ENCODE measurements at regions not wholly inside any gene's neighbourhood (a gene's known extent, or its start where the extent isn't known, plus 50 kb on each side); places are given as distances from the start of the nearest gene placed in this dataset.

GRCh38 chr4:160161026-160161425 is 1058.1 kb downstream of the RAPGEF2 start:
- ATAC-seq: no peak
- Histone ChIP-seq H3K9me3 (no peaks in the 10 kb centered on the region), H3K4me1 (ENCODE audit: low read depth) (no peaks in the 10 kb centered on the region), H3K36me3 (ENCODE audit: low read depth) (no peaks in the 10 kb centered on the region), H3K4me3 (no peak overlapping the region)
- intact Hi-C loops (cut with DNase I, micrococcal nuclease): no loop called here
- TF ChIP-seq CTCF (IDR thresholded peaks at IDR 0.05): no peak
- no peak for DNase-seq

GRCh38 chr4:160175064-160175643 is 1072.3 kb downstream of the RAPGEF2 start:
- H3K9me3 ChIP-seq: no peaks in the 10 kb centered on the region
- ATAC-seq (peak; percentile 33), DNase-seq (peak in 1 of 3 donors; percentile 4)
- H3K4me1 ChIP-seq (ENCODE audit: low read depth): no peaks in the 10 kb centered on the region
- H3K4me3 ChIP-seq: no peak overlapping the region
- no peaks in the 10 kb centered on the region for H3K36me3 ChIP-seq (ENCODE audit: low read depth)
- TF ChIP-seq CTCF (IDR thresholded peaks at IDR 0.05): no peak
- intact Hi-C loops (cut with DNase I, micrococcal nuclease): no loop called here

GRCh38 chr4:160180211-160180610 is 1077.3 kb downstream of the RAPGEF2 start:
- no peak for ATAC-seq
- intact Hi-C loops (cut with DNase I, micrococcal nuclease): no loop called here
- Histone ChIP-seq H3K4me1 (ENCODE audit: low read depth) (no peaks in the 10 kb centered on the region), H3K9me3 (no peaks in the 10 kb centered on the region), H3K4me3 (no peak overlapping the region), H3K36me3 (ENCODE audit: low read depth) (no peaks in the 10 kb centered on the region)
- DNase-seq: no peak
- TF ChIP-seq CTCF (IDR thresholded peaks at IDR 0.05): no peak

- no peaks in the 10 kb centered on the region for H3K9me3 ChIP-seq
- ATAC-seq: no peak
- intact Hi-C loops (cut with DNase I, micrococcal nuclease): no loop called here
- no peak for DNase-seq
- H3K36me3 ChIP-seq (ENCODE audit: low read depth): no peaks in the 10 kb centered on the region
- no peak for TF ChIP-seq CTCF (IDR thresholded peaks at IDR 0.05)
- H3K4me3 ChIP-seq: no peak overlapping the region
- no peaks in the 10 kb centered on the region for H3K4me1 ChIP-seq (ENCODE audit: low read depth)
Observed at GRCh38 chr4:160182727-160183126, 1079.8 kb downstream of the RAPGEF2 start.

- no peak for TF ChIP-seq CTCF (IDR thresholded peaks at IDR 0.05)
- intact Hi-C loops (cut with DNase I, micrococcal nuclease): no loop called here
- no peaks in the 10 kb centered on the region for H3K9me3 ChIP-seq
- DNase-seq (no peak), ATAC-seq (no peak)
- no peak overlapping the region for H3K4me3 ChIP-seq
- no peaks in the 10 kb centered on the region for H3K4me1 ChIP-seq (ENCODE audit: low read depth)
- H3K36me3 ChIP-seq (ENCODE audit: low read depth): no peaks in the 10 kb centered on the region
Observed at GRCh38 chr4:160184884-160185283, 1082.0 kb downstream of the RAPGEF2 start.

- Histone ChIP-seq H3K9me3 (no peaks in the 10 kb centered on the region), H3K4me3 (no peak overlapping the region), H3K36me3 (ENCODE audit: low read depth) (no peaks in the 10 kb centered on the region), H3K4me1 (ENCODE audit: low read depth) (no peaks in the 10 kb centered on the region)
- no peak for DNase-seq
- no peak for TF ChIP-seq CTCF (IDR thresholded peaks at IDR 0.05)
- no peak for ATAC-seq
- intact Hi-C loops (cut with DNase I, micrococcal nuclease): no loop called here
Observed at GRCh38 chr4:160193787-160194186, 1090.9 kb downstream of the RAPGEF2 start.

All from mucosa of descending colon (tissue), 3 donors.